PC-3 (cell line): ENCODE measurements at regions not wholly inside any gene's neighbourhood (a gene's known extent, or its start where the extent isn't known, plus 50 kb on each side); places are given as distances from the start of the nearest gene placed in this dataset.

Experiments
- ATAC-seq: fragments of 200-7000 bp; cut with Tn5 transposase; 2 replicates; pipeline ENCODE4 v1.9.1; 2020; ENCODE audit warnings: mild to moderate bottlenecking, moderate library complexity
- BruUV-seq: library from RNA; stranded (reverse); fragments of 400-500 nt; replicated peaks from 2 replicates; lab custom pipeline; 2021; lab: Mats Ljungman, UMichigan
- CTCF ChIA-PET: fragments of 300-600 bp; sonication (Branson Sonifier 250); formaldehyde crosslinking; loops from one replicate; lab custom pipeline; 2022; ENCODE audit warnings: antibody characterized with exemption; lab: Charles Lee
- POLR2A ChIA-PET: fragments of 300-600 bp; sonication (Branson Sonifier 250); formaldehyde crosslinking; loops from one replicate; lab custom pipeline; 2022; ENCODE audit warnings: antibody characterized with exemption; ENCODE audit not compliant: unreplicated experiment; lab: Charles Lee
- DNase-seq: peaks from one replicate; pipeline ENCODE4 v3.0.0-alpha.2; 2015
- H2AFZ ChIP-seq: fragments of 300-600 bp; sonication (generic); 2 replicates; pipeline ENCODE4 v1.6.0; 2016; ENCODE audit warnings: antibody characterized with exemption, low read length
- H3F3A ChIP-seq: fragments of 300-600 bp; sonication (generic); one replicate; pipeline ENCODE4 v1.6.0; 2017; ENCODE audit warnings: antibody characterized with exemption, low read length, control low read depth, mild to moderate bottlenecking; ENCODE audit not compliant: unreplicated experiment
- H3K27ac ChIP-seq: fragments of 300-600 bp; sonication (generic); 2 replicates; pipeline ENCODE4 v1.5.1; 2016; ENCODE audit warnings: mild to moderate bottlenecking, low read length
- H3K27me3 ChIP-seq: fragments of 300-600 bp; sonication (generic); 2 replicates; pipeline ENCODE4 v1.6.1; 2016; ENCODE audit warnings: low read length, mixed read lengths
- H3K36me3 ChIP-seq: fragments of 300-600 bp; sonication (generic); 2 replicates; pipeline ENCODE4 v1.6.1; 2016; ENCODE audit warnings: low read depth, mixed run types, low read length, mixed read lengths
- H3K4me1 ChIP-seq: fragments of 300-600 bp; sonication (generic); 2 replicates; pipeline ENCODE4 v1.5.1; 2016; ENCODE audit warnings: low read length; ENCODE audit not compliant: insufficient read depth
- H3K4me2 ChIP-seq: fragments of 300-600 bp; sonication (generic); 2 replicates; pipeline ENCODE4 v1.6.0; 2016; ENCODE audit warnings: low read length
- H3K4me3 ChIP-seq: fragments of 300-600 bp; sonication (generic); 2 replicates; pipeline ENCODE4 v1.5.1; 2016; ENCODE audit warnings: mild to moderate bottlenecking, low read length, mixed read lengths
- H3K79me2 ChIP-seq: fragments of 300-600 bp; sonication (generic); 2 replicates; pipeline ENCODE4 v1.6.1; 2017; ENCODE audit warnings: low read length, mixed read lengths
- H3K9ac ChIP-seq: fragments of 300-600 bp; sonication (generic); 2 replicates; pipeline ENCODE4 v1.6.0; 2016; ENCODE audit warnings: mild to moderate bottlenecking, low read length
- H3K9me2 ChIP-seq: fragments of 300-600 bp; sonication (generic); replicated peaks from 2 replicates; pipeline ENCODE4 v1.6.1; 2016; ENCODE audit warnings: mixed run types, low read length, mixed read lengths
- H3K9me3 ChIP-seq: fragments of 300-600 bp; sonication (generic); 2 replicates; pipeline ENCODE4 v1.6.1; 2016; ENCODE audit warnings: low read length, mixed read lengths
- H4K20me1 ChIP-seq: fragments of 300-600 bp; sonication (generic); 2 replicates; pipeline ENCODE4 v1.6.1; 2016; ENCODE audit warnings: low read length, mixed read lengths
- CTCF ChIP-seq: fragments of 300-600 bp; sonication (generic); conservative IDR thresholded peaks from 2 replicates; pipeline ENCODE4 v1.5.1; 2017; ENCODE audit warnings: antibody characterized with exemption, low read depth, mild to moderate bottlenecking, low read length
- EZH2 ChIP-seq: fragments of 300-600 bp; sonication (generic); IDR thresholded peaks from one replicate; pipeline ENCODE4 v1.6.1; 2017; ENCODE audit warnings: antibody characterized with exemption, mild to moderate bottlenecking, low read length; ENCODE audit not compliant: unreplicated experiment
- EZH2phosphoT487 ChIP-seq: fragments of 300-600 bp; sonication (generic); IDR thresholded peaks from 2 replicates; pipeline ENCODE4 v1.6.1; 2018; ENCODE audit warnings: mild to moderate bottlenecking, antibody characterized with exemption, low read length, borderline replicate concordance
- intact Hi-C: fragments of 100-400 bp; cut with micrococcal nuclease; formaldehyde crosslinking; loops from 2 replicates; pipeline ENCODE4 v1.9.0; 2023

DNA sequence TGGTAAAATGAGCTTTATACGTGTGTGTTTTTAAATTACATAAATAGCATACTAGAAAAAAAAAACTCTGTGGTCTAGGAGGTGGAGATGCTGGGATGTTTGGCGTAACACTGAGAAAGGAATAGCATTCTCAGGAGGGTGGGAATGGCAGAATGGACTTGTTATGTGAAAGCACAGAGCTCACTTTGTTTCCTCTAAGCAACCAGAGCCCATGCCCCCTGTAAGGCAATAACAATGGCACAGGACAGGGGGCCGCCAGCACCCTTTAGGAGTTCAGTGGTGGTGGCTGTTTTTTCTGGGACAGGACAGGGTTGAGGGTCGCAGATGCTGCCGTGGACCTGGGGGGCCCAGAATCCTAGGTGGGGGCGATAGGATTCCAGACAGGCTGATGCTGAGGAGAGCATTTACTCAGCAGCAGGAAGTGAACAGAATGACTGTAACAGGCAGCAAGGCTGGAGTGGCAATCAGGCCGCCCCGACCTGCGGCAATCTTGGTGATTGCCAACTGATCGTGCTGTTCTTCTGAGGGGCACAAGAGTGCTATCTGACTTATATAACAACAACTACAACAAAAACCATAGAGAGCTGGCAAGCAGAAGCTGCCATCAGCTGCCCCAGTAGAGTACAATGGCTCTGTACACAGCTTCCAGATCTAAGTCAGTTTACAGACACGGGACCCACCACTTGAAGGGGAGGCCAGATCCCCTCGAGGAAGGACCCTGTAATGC lies 160.4 kb downstream of the UACA start:
- no peak overlapping the region for H3K27ac ChIP-seq
- no peak overlapping the region for H3K4me3 ChIP-seq
- H2AFZ ChIP-seq = no peak overlapping the region
- no peak overlapping the region for H3K4me2 ChIP-seq
- ChIA-PET POLR2A (no interaction called here), CTCF (no interaction called here)
- intact Hi-C loops = no loop called here
- H3K9ac ChIP-seq = no peak overlapping the region
- H3K9me3 ChIP-seq = no peaks in the 10 kb centered on the region
- BruUV-seq = no TSS peak
- no peaks in the 10 kb centered on the region for H4K20me1 ChIP-seq
- H3K36me3 ChIP-seq = no peaks in the 10 kb centered on the region
- no peak for ATAC-seq
- H3K27me3 ChIP-seq = no peaks in the 10 kb centered on the region
- H3K79me2 ChIP-seq = no peaks in the 10 kb centered on the region
- H3K9me2 ChIP-seq = no peaks in the 10 kb centered on the region
- H3F3A ChIP-seq = no peaks in the 10 kb centered on the region
- TF ChIP-seq EZH2phosphoT487 = no peak
- peaks cover 12% of the 10 kb centered on the region for H3K4me1 ChIP-seq
- DNase-seq = no peak

DNA sequence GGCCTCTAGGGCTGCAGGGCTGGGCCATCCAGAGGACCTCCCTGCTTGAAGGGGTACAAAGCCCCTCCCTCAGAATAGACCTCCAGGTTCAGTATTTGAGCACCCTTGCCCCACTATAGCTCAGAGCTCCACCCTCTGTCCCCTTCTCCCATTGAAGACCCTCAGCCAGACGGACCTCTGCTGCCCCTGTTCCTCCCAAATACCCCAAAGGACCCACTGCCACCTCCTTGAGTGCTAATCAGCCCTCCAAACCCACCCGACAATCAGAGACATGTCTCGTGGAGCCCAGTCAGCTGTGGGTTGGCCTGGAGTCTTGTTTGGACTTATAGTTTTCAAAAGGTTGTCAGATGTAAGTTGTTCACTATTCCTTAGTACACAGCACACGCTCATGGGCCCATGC lies 161.1 kb downstream of the UACA start:
- CTCF ChIA-PET = no interaction called here
- Histone ChIP-seq H4K20me1 (no peaks in the 10 kb centered on the region), H3K4me2 (no peak overlapping the region), H3K79me2 (no peaks in the 10 kb centered on the region), H3K9me3 (no peaks in the 10 kb centered on the region), H3K4me3 (no peak overlapping the region), H3K9ac (no peak overlapping the region), H3K27ac (no peak overlapping the region), H3K27me3 (no peaks in the 10 kb centered on the region), H2AFZ (no peak overlapping the region), H3K4me1 (peaks cover 15% of the 10 kb centered on the region), H3K9me2 (no peaks in the 10 kb centered on the region), H3K36me3 (no peaks in the 10 kb centered on the region), H3F3A (no peaks in the 10 kb centered on the region)
- ATAC-seq (no peak), DNase-seq (no peak)
- POLR2A ChIA-PET = no interaction called here
- intact Hi-C loops = no loop called here
- no peak for TF ChIP-seq CTCF
- TF ChIP-seq EZH2 = no peak
- no peak for TF ChIP-seq EZH2phosphoT487
- BruUV-seq = no TSS peak

GRCh38 chr15:70597945-70598344 lies 165.4 kb downstream of the UACA start:
- no peaks in the 10 kb centered on the region for H3K9me2 ChIP-seq
- POLR2A ChIA-PET = no interaction called here
- CTCF ChIA-PET = no interaction called here
- intact Hi-C loops = no loop called here
- H3K4me2 ChIP-seq = no peak overlapping the region
- no peaks in the 10 kb centered on the region for H3K27me3 ChIP-seq
- no peak overlapping the region for H2AFZ ChIP-seq
- no peaks in the 10 kb centered on the region for H3F3A ChIP-seq
- no peak for DNase-seq
- TF ChIP-seq EZH2 (no peak), EZH2phosphoT487 (no peak)
- no peaks in the 10 kb centered on the region for H3K79me2 ChIP-seq
- H3K9ac ChIP-seq = no peak overlapping the region
- H3K27ac ChIP-seq = no peak overlapping the region
- no peaks in the 10 kb centered on the region for H4K20me1 ChIP-seq
- ATAC-seq = no peak
- no TSS peak for BruUV-seq
- peaks cover 20% of the 10 kb centered on the region for H3K4me1 ChIP-seq
- no peaks in the 10 kb centered on the region for H3K36me3 ChIP-seq
- no peak overlapping the region for H3K4me3 ChIP-seq
- 0 out of 2 replicates have a peak, but pooled peaks cover 6% of the 10 kb centered on the region for H3K9me3 ChIP-seq
